ENCODE measurements at regions not wholly inside any gene's neighbourhood (a gene's known extent, or its start where the extent isn't known, plus 50 kb on each side); places are given as distances from the start of the nearest gene placed in this dataset.

DNA sequence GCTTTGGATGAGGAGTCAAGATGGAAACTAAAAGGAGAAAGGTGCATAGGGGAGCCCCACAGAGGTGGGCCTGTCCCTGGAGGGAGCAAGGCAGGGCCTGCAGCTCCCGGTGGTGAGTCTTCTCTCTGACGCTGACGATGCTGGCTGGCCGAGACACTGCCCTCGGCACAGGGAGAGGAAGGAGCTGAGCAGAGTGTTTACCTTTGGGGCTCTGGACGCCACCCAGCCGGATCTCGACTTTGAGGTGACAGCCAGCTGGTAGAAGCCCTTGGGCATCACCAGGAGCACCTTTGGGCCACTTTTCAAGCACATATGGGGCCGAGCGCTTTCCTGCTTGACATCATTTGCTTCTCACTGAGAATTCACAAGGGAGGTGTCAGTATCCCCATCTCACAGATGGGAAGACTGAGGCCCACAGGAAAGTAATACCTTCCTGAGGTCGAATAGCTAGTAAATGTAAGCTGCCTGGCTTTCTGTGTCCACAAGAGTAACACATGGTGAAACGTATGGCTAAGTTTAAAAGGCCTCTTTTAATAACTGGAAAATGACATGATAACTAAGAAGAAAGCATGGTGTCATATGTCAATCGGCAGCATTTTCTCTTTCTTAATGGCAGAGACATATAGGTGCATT is 294.3 kb upstream of the TNRC6C start:
- no peak for TF ChIP-seq RAD21 (IDR thresholded peaks at IDR 0.05; ENCODE audit: low read depth)
- TF ChIP-seq EP300 (IDR thresholded peaks at IDR 0.05; ENCODE audit: borderline replicate concordance), result no peak
- no peak for TF ChIP-seq CEBPB (IDR thresholded peaks at IDR 0.05)
- TF ChIP-seq CREB1 (IDR thresholded peaks at IDR 0.05; ENCODE audit: low read depth), result no peak
- no peak for TF ChIP-seq TEAD4 (IDR thresholded peaks at IDR 0.05)
- TF ChIP-seq, protein P1, sequence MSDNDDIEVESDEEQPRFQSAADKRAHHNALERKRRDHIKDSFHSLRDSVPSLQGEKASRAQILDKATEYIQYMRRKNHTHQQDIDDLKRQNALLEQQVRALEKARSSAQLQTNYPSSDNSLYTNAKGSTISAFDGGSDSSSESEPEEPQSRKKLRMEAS (IDR thresholded peaks at IDR 0.05), result no peak
- TF ChIP-seq ZBTB7A (IDR thresholded peaks at IDR 0.05; ENCODE audit: low read depth), result no peak
- no peak for TF ChIP-seq YY1 (IDR thresholded peaks at IDR 0.05; ENCODE audit: low read depth)
- no peak for TF ChIP-seq TCF12 (IDR thresholded peaks at IDR 0.05; ENCODE audit: low read depth)
- TF ChIP-seq, protein P2, sequence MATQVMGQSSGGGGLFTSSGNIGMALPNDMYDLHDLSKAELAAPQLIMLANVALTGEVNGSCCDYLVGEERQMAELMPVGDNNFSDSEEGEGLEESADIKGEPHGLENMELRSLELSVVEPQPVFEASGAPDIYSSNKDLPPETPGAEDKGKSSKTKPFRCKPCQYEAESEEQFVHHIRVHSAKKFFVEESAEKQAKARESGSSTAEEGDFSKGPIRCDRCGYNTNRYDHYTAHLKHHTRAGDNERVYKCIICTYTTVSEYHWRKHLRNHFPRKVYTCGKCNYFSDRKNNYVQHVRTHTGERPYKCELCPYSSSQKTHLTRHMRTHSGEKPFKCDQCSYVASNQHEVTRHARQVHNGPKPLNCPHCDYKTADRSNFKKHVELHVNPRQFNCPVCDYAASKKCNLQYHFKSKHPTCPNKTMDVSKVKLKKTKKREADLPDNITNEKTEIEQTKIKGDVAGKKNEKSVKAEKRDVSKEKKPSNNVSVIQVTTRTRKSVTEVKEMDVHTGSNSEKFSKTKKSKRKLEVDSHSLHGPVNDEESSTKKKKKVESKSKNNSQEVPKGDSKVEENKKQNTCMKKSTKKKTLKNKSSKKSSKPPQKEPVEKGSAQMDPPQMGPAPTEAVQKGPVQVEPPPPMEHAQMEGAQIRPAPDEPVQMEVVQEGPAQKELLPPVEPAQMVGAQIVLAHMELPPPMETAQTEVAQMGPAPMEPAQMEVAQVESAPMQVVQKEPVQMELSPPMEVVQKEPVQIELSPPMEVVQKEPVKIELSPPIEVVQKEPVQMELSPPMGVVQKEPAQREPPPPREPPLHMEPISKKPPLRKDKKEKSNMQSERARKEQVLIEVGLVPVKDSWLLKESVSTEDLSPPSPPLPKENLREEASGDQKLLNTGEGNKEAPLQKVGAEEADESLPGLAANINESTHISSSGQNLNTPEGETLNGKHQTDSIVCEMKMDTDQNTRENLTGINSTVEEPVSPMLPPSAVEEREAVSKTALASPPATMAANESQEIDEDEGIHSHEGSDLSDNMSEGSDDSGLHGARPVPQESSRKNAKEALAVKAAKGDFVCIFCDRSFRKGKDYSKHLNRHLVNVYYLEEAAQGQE (IDR thresholded peaks at IDR 0.05; ENCODE audit: low read depth), result no peak
- TF ChIP-seq TAF1 (IDR thresholded peaks at IDR 0.05; ENCODE audit: low read depth), result no peak

Measured in Ishikawa (cell line).